ENCODE measurements at regions not wholly inside any gene's neighbourhood (a gene's known extent, or its start where the extent isn't known, plus 50 kb on each side); places are given as distances from the start of the nearest gene placed in this dataset.
"Not testable (repeated sequence)": the region's sequence is repeated elsewhere in the genome, so short reads cannot be mapped to it uniquely, and the experiment has no call there.

DNA sequence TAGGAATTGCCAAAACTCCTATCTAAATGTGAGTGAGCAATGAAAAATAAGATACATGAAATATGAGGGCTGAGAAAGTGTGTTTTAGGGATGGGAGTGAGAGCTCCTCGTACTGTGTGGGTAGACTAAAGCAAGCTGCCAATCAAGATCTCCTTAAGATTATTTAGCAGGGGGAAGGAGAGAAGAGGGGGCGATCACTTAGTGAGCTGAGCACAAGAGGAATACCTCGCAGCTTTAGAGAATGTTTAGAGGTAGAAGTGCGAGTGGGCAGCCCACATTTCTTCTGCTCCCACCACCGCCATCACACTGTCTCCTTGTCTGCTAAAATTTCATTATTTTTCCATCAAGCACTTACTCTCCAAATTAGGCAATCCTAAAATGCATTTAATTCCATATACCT, 312.6 kb downstream of the ALDH8A1 start:
- Histone ChIP-seq H3K27ac (no peak overlapping the region), H3K27me3 (replicated peaks; ENCODE audit: insufficient read depth) (no peaks in the 10 kb centered on the region), H3K36me3 (no peaks in the 10 kb centered on the region), H3K4me1 (replicated peaks) (no peaks in the 10 kb centered on the region), H3K9me3 (no peaks in the 10 kb centered on the region), H3K4me3 (no peak overlapping the region)
- TF ChIP-seq POLR2A (IDR thresholded peaks at IDR 0.05) (no peak), POLR2AphosphoS5 (IDR thresholded peaks at IDR 0.05) (no peak)
- TF ChIP-seq, protein P1, sequence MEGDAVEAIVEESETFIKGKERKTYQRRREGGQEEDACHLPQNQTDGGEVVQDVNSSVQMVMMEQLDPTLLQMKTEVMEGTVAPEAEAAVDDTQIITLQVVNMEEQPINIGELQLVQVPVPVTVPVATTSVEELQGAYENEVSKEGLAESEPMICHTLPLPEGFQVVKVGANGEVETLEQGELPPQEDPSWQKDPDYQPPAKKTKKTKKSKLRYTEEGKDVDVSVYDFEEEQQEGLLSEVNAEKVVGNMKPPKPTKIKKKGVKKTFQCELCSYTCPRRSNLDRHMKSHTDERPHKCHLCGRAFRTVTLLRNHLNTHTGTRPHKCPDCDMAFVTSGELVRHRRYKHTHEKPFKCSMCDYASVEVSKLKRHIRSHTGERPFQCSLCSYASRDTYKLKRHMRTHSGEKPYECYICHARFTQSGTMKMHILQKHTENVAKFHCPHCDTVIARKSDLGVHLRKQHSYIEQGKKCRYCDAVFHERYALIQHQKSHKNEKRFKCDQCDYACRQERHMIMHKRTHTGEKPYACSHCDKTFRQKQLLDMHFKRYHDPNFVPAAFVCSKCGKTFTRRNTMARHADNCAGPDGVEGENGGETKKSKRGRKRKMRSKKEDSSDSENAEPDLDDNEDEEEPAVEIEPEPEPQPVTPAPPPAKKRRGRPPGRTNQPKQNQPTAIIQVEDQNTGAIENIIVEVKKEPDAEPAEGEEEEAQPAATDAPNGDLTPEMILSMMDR (IDR thresholded peaks at IDR 0.05): no peak
- DNase-seq (ENCODE audit: low spot score): no peak
- WGBS: 90% methylated on average over 5 of the region's 5 CpGs
- intact Hi-C loops (cut with DNase I): no loop called here

DNA sequence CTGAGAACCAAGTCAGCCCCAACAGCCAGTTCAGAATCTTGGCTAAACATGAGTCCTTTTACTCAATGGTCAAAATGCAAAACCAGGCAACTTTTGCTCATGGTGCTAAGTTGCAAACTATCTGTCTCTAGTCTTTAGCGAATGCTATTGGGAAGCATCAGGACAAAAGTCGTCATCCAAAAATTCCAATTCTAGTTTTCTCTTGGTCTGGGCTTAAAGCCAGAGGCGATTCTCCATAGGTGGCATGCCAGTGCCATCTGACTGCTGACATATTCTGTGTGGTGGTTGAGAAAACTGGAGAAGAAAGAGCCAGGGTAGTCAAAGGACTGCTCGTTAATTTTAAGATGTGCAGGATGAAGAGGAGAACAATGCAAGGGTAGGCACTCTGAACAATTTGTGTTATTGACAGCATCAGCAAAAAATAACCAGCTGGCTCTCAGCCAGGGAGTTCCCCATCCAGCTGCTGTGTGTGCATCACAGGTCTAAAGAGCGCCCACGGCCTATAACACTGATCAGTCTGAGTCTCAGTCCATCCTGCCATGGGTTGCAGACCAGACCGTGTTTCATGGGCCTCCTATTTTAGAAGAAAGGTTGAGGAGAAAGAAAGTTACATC, 313.6 kb downstream of the ALDH8A1 start:
- Histone ChIP-seq H3K9me3 (no peaks in the 10 kb centered on the region), H3K36me3 (no peaks in the 10 kb centered on the region), H3K4me3 (no peak overlapping the region), H3K27me3 (replicated peaks; ENCODE audit: insufficient read depth) (no peaks in the 10 kb centered on the region), H3K4me1 (replicated peaks) (peaks cover 3% of the 10 kb centered on the region), H3K27ac (no peak overlapping the region)
- WGBS: 88% methylated on average over 7 of the region's 7 CpGs
- TF ChIP-seq, protein P1 (IDR thresholded peaks at IDR 0.05): no peak
- no peak for TF ChIP-seq POLR2A (IDR thresholded peaks at IDR 0.05)
- no peak for TF ChIP-seq POLR2AphosphoS5 (IDR thresholded peaks at IDR 0.05)
- intact Hi-C loops (cut with DNase I): no loop called here
- DNase-seq (ENCODE audit: low spot score): no peak

DNA sequence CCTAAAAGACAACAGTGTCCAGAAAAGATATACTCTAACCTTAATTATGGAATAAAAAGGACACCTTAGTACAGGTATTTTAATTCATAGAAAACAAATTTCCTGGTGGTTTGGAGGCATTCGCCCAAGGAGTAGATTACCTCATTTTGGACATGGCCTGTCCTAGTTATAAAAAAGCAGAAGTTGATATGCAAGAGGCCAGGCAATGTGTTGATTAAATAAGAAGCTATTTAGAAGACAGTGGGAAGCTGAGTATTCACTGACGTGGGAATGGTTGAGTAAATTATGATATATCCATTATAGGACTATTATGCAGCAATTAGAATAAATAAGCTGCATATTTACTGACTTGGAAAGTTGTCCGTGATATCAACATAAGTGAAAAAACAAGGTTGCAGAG, 314.9 kb downstream of the ALDH8A1 start:
- H3K4me1 ChIP-seq (replicated peaks): peaks cover 7% of the 10 kb centered on the region
- H3K27ac ChIP-seq: no peak overlapping the region
- no peaks in the 10 kb centered on the region for H3K27me3 ChIP-seq (replicated peaks; ENCODE audit: insufficient read depth)
- no peaks in the 10 kb centered on the region for H3K36me3 ChIP-seq
- no peaks in the 10 kb centered on the region for H3K9me3 ChIP-seq
- no peak for DNase-seq (ENCODE audit: low spot score)
- TF ChIP-seq POLR2AphosphoS5 (IDR thresholded peaks at IDR 0.05) (no peak), POLR2A (IDR thresholded peaks at IDR 0.05) (no peak)
- TF ChIP-seq, protein P1 (IDR thresholded peaks at IDR 0.05): no peak
- intact Hi-C loops (cut with DNase I): no loop called here
- no peak overlapping the region for H3K4me3 ChIP-seq
- WGBS: 95% methylated on average over 3 of the region's 3 CpGs

DNA sequence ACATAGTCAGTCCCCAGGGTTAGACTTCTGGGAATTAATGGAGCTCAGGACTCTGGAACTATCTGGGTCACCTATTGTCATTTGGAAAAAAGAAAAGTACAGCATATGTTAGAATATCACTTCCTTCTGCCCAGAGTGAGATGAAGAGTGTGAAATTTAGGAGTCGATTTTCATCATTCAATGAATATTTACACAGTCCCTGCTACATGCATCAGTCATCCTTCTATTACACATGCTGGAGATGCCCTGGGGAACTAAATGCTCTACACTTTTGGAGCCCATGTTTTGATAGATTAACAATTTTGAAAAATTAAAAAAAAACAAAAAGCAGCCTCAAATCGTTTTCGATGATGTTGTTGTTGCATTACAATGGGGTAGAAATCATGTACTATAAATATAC, 315.4 kb downstream of the ALDH8A1 start:
- DNase-seq (ENCODE audit: low spot score): no peak
- Histone ChIP-seq H3K27ac (no peak overlapping the region), H3K36me3 (no peaks in the 10 kb centered on the region), H3K27me3 (replicated peaks; ENCODE audit: insufficient read depth) (no peaks in the 10 kb centered on the region), H3K4me1 (replicated peaks) (peaks cover 7% of the 10 kb centered on the region), H3K9me3 (no peaks in the 10 kb centered on the region), H3K4me3 (no peak overlapping the region)
- TF ChIP-seq POLR2AphosphoS5 (IDR thresholded peaks at IDR 0.05) (no peak), POLR2A (IDR thresholded peaks at IDR 0.05) (no peak)
- TF ChIP-seq, protein P1 (IDR thresholded peaks at IDR 0.05): no peak
- intact Hi-C loops (cut with DNase I): no loop called here
- WGBS: 84% methylated on average over 3 of the region's 3 CpGs

DNA sequence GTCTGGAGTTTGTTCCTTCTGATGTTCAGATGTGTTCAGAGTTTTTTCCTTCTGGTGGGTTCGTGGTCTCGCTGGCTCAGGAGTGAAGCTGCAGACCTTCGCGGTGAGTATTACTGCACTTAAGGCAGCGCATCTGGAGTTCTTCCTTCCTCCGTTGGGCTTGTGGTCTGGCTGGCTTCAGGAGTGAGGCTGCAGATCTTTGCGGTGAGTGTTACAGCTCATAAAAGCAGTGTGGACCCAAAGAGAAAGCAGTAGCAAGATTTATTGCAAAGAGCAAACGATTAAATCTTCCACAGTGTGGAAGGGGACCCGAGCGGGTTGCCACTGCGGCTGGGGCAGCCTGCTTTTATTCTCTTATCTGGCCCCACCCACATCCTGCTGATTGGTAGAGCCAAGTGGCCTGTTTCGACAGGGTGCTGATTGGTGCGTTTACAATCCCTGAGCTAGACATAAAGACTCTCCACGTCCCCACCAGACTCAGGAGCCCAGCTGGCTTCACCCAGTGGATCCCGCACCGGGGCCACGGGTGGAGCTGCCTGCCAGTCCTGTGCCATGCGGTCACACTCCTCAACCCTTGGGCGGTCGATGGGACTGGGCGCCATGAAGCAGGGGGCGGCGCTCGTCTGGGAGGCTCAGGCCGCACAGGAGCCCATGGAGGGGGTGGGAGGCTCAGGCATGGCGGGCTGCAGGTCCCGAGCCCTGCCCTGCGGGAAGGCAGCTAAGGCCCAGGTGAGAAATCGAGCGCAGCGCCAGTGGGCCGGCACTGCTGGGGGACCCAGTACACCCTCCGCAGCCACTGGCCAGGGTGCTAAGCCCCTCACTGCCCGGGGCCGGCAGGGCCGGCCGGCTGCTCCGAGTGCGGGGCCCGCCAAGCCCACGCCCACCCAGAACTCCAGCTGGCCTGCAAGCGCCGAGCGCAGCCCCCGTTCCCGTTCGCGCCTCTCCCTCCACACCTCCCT, 315.3 kb upstream of the SGK1 start:
- H3K9me3 ChIP-seq; H3K27ac ChIP-seq; H3K4me1 ChIP-seq (replicated peaks); H3K27me3 ChIP-seq (replicated peaks; ENCODE audit: insufficient read depth); intact Hi-C loops (cut with DNase I); H3K4me3 ChIP-seq; DNase-seq (ENCODE audit: low spot score); H3K36me3 ChIP-seq: not testable (repeated sequence)
- 89% methylated on average over 45 of the region's 48 CpGs for WGBS

All from prostate gland (tissue), 2 donors.